A673 (cell line): ENCODE measurements at regions not wholly inside any gene's neighbourhood (a gene's known extent, or its start where the extent isn't known, plus 50 kb on each side); places are given as distances from the start of the nearest gene placed in this dataset.

Source experiments
- BruUV-seq: library from RNA; stranded (reverse); fragments of 400-500 nt; replicated peaks from 2 replicates; lab custom pipeline; 2021; lab: Mats Ljungman, UMichigan
- CTCF ChIA-PET: fragments of 300-600 bp; sonication (Branson Sonifier 250); formaldehyde crosslinking; loops from one replicate; lab custom pipeline; 2022; ENCODE audit warnings: antibody characterized with exemption; lab: Charles Lee
- POLR2A ChIA-PET: fragments of 300-600 bp; sonication (Branson Sonifier 250); formaldehyde crosslinking; loops from one replicate; lab custom pipeline; 2022; ENCODE audit warnings: antibody characterized with exemption; ENCODE audit not compliant: low non-redundant PET; lab: Charles Lee
- DNase-seq: peaks from one replicate; pipeline ENCODE4 v3.0.0-alpha.2; 2015; ENCODE audit warnings: low spot score
- H3K27ac ChIP-seq: fragments of 200-600 bp; sonication (generic); 2 replicates; pipeline ENCODE4 v1.5.1; 2016; ENCODE audit warnings: mixed run types, low read depth, mild to moderate bottlenecking, mixed read lengths, antibody characterized with exemption, low read length; ENCODE audit not compliant: poor library complexity, severe bottlenecking
- H3K27me3 ChIP-seq: fragments of 200-600 bp; sonication (generic); replicated peaks from 2 replicates; pipeline ENCODE4 v1.6.1; 2017; ENCODE audit warnings: mixed run types, low read depth, mild to moderate bottlenecking, mixed read lengths, antibody characterized with exemption, low read length; ENCODE audit not compliant: insufficient read depth, poor library complexity
- H3K36me3 ChIP-seq: fragments of 200-600 bp; sonication (generic); 2 replicates; pipeline ENCODE4 v1.6.1; 2016; ENCODE audit warnings: mixed run types, mild to moderate bottlenecking, mixed read lengths, antibody characterized with exemption, low read length; ENCODE audit not compliant: insufficient read depth, poor library complexity, severe bottlenecking
- H3K4me1 ChIP-seq: fragments of 200-600 bp; sonication (generic); 2 replicates; pipeline ENCODE4 v1.6.1; 2017; ENCODE audit warnings: mixed run types, mild to moderate bottlenecking, mixed read lengths, antibody characterized with exemption, low read length; ENCODE audit not compliant: insufficient read depth, poor library complexity, severe bottlenecking
- H3K4me3 ChIP-seq: fragments of 200-600 bp; sonication (generic); 2 replicates; pipeline ENCODE4 v1.5.1; 2016; ENCODE audit warnings: low read depth, mixed run types, mild to moderate bottlenecking, mixed read lengths, low read length; ENCODE audit not compliant: poor library complexity, severe bottlenecking
- H3K9me3 ChIP-seq: fragments of 200-600 bp; sonication (generic); 2 replicates; pipeline ENCODE4 v1.6.1; 2016; ENCODE audit warnings: mixed run types, low read depth, mild to moderate bottlenecking, mixed read lengths, antibody characterized with exemption, low read length; ENCODE audit not compliant: poor library complexity, severe bottlenecking
- EZH2 ChIP-seq: fragments of 200-600 bp; sonication (generic); IDR thresholded peaks from 2 replicates; pipeline ENCODE4 v1.6.1; 2017; ENCODE audit warnings: borderline replicate concordance, low read depth, mild to moderate bottlenecking, mixed read lengths, antibody characterized with exemption, low read length; ENCODE audit not compliant: poor library complexity, severe bottlenecking
- intact Hi-C: fragments of 100-400 bp; cut with micrococcal nuclease; formaldehyde crosslinking; loops from one replicate; pipeline ENCODE4 v1.10.0; 2022; ENCODE audit not compliant: unreplicated experiment
- TF ChIP-seq, protein P1 (sequence below): fragments of 300-800, 200-600 bp; sonication (generic); conservative IDR thresholded peaks from 2 replicates; pipeline ENCODE4 v1.5.1; 2017; ENCODE audit warnings: low read depth, mild to moderate bottlenecking, antibody characterized with exemption, low read length, moderate library complexity, mixed read lengths

DNA sequence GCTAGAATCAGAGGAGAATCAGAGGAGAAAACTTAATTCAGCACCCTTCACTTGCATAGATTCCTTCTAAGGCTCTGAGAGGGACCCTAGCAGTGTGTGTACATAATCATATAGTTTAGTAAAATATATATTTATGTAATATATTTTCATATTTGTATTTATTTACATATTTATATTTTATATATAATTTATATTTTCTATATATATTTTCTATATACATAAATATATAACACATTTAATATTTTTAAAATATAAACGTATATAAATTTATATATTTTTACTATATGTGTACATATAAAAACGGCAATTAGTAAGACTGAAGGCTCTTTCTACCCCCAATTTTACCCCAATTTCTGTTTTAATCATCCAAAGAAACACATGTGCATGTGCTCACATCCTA lies 80.3 kb downstream of the NXPE2 start:
- ChIA-PET CTCF (no interaction called here), POLR2A (no interaction called here)
- Histone ChIP-seq H3K4me3 (no peak overlapping the region), H3K9me3 (no peaks in the 10 kb centered on the region), H3K4me1 (no peaks in the 10 kb centered on the region), H3K27ac (no peak overlapping the region), H3K36me3 (no peaks in the 10 kb centered on the region), H3K27me3 (no peaks in the 10 kb centered on the region)
- no peak for DNase-seq
- intact Hi-C loops = no loop called here
- no TSS peak for BruUV-seq
- TF ChIP-seq, protein P1, sequence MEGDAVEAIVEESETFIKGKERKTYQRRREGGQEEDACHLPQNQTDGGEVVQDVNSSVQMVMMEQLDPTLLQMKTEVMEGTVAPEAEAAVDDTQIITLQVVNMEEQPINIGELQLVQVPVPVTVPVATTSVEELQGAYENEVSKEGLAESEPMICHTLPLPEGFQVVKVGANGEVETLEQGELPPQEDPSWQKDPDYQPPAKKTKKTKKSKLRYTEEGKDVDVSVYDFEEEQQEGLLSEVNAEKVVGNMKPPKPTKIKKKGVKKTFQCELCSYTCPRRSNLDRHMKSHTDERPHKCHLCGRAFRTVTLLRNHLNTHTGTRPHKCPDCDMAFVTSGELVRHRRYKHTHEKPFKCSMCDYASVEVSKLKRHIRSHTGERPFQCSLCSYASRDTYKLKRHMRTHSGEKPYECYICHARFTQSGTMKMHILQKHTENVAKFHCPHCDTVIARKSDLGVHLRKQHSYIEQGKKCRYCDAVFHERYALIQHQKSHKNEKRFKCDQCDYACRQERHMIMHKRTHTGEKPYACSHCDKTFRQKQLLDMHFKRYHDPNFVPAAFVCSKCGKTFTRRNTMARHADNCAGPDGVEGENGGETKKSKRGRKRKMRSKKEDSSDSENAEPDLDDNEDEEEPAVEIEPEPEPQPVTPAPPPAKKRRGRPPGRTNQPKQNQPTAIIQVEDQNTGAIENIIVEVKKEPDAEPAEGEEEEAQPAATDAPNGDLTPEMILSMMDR = no peak
- no peak for TF ChIP-seq EZH2

DNA sequence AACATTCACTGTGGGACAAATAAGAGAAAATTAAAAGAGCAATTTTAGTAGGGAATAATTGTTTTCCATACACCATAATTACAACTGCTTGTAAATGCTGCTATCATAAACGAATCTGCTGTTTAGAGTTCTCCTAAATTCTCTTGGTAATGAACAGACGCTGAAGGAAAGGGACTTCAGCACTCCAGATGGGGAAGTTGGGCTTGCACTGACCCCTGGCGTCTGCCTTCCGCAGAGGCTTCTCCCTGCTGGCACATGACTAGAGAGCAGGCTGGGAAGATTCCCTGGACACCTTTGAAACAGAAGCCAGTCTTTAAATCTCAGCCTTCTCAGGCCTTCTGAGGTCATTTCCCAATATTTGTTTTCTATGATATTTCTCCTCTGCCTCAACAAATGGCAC lies 84.1 kb downstream of the NXPE2 start:
- ChIA-PET CTCF (no interaction called here), POLR2A (no interaction called here)
- no TSS peak for BruUV-seq
- intact Hi-C loops = loop anchor here (1.0 kb wide), 2 partner anchors 422 to 482 kb away; no protein-coding TSS in a partner anchor
- peak; percentile 62 for DNase-seq
- Histone ChIP-seq H3K27me3 (no peaks in the 10 kb centered on the region), H3K36me3 (no peaks in the 10 kb centered on the region), H3K4me3 (no peak overlapping the region), H3K4me1 (no peaks in the 10 kb centered on the region), H3K9me3 (no peaks in the 10 kb centered on the region), H3K27ac (no peak overlapping the region)
- TF ChIP-seq, protein P1 = peak; percentile 79
- TF ChIP-seq EZH2 = no peak

DNA sequence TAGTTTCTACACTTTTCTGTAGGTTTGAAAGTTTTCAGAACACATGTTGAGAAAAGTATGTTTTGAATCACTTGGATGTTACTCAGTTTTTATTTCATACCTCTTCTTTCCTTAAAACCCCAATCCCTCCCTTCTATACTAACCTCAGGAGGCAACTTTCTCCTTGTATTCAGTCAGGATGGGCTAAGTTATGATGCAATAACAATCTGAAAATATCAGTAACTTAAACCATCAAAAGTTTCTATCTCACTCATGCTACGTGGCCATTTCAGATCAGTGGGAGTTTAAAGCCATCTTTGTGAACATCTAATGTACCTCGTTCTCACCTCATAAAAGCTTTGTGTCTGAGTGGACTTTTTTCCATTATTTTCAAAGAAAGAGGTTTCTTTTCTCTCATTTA lies 86.2 kb downstream of the NXPE2 start:
- Histone ChIP-seq H3K27ac (no peak overlapping the region), H3K4me3 (no peak overlapping the region), H3K4me1 (no peaks in the 10 kb centered on the region), H3K27me3 (no peaks in the 10 kb centered on the region), H3K9me3 (no peaks in the 10 kb centered on the region), H3K36me3 (no peaks in the 10 kb centered on the region)
- intact Hi-C loops = no loop called here
- no TSS peak for BruUV-seq
- TF ChIP-seq EZH2 = no peak
- TF ChIP-seq, protein P1 = no peak
- POLR2A ChIA-PET = no interaction called here
- no peak for DNase-seq
- CTCF ChIA-PET = no interaction called here
